Mucosa of stomach (tissue), 1 donor: ENCODE measurements at regions not wholly inside any gene's neighbourhood (a gene's known extent, or its start where the extent isn't known, plus 50 kb on each side); places are given as distances from the start of the nearest gene placed in this dataset.

Source experiments
- H3K27me3 ChIP-seq: one replicate; pipeline ENCODE4 v1.7.0; 2013; ENCODE audit warnings: mild to moderate bottlenecking, low read length; ENCODE audit not compliant: control insufficient read depth, insufficient read depth
- H3K36me3 ChIP-seq: one replicate; pipeline ENCODE4 v1.7.0; 2013; ENCODE audit warnings: low read length; ENCODE audit not compliant: control insufficient read depth, insufficient read depth
- H3K4me1 ChIP-seq: one replicate; pipeline ENCODE4 v1.7.0; 2013; ENCODE audit warnings: mild to moderate bottlenecking, low read length; ENCODE audit not compliant: control insufficient read depth, insufficient read depth
- H3K4me3 ChIP-seq: one replicate; pipeline ENCODE4 v1.7.0; 2013; ENCODE audit warnings: low read length
- H3K9ac ChIP-seq: one replicate; pipeline ENCODE4 v1.7.0; 2013; ENCODE audit warnings: mild to moderate bottlenecking, low read length, moderate library complexity
- H3K9me3 ChIP-seq: one replicate; pipeline ENCODE4 v1.7.0; 2013; ENCODE audit warnings: mild to moderate bottlenecking, low read length, moderate library complexity; ENCODE audit not compliant: control insufficient read depth
- donor health status: Pancreatic carcinoma.

DNA sequence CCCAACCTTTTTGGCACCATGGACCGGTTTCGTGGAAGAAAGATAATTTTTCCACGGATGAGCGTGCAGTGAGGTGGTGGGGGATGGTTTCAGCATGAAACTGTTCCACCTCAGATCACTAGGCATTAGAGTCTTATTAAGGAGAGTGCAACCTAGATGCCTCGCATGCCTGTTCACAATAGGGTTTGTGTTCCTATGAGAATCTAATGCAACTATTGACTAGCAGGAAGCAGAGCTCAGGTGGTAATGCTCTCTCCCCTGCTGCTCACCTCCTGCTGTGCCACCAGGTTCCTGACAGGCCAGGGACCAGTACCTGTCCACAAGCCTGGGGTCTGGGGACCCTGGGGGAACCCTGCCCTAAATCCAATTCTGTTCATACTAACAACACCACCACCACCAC is 377.8 kb downstream of the OLFM3 start:
- no peaks in the 10 kb centered on the region for H3K9me3 ChIP-seq
- no peak overlapping the region for H3K9ac ChIP-seq
- no peak overlapping the region for H3K4me3 ChIP-seq
- no peaks in the 10 kb centered on the region for H3K36me3 ChIP-seq
- H3K27me3 ChIP-seq: no peaks in the 10 kb centered on the region
- no peaks in the 10 kb centered on the region for H3K4me1 ChIP-seq

DNA sequence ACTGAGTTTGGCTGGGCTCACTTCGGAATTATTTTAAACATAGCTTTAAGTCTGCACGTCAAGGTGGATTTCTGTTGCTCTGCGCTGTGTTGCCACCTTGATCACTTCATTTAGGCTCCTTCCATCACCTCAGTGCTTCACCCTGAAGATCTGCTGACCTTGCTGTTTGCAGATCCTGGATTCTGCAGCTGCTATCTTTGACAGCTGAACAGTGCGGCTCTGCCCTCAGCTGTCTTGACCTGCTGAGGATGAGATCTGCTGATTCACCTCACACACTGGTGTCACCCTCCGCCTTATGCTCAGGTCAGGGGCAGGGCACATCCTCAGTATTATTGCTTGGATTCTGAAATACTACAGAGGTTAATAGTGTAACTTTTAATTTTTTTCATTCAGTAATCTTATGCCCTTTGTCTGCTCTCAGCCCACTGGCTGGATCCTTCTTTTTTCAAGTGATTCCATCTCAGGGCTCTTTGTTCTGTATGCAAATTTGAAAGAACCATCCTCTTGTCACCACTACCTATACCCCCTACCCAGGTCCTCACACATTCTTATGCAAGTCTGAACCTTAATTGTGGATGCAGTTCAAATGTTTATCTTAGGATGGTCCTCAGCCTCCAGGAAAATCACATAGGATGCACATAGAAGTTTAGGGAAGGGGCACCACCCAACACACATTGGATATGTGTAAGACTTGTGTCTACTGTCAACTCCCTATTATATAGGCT is 364.0 kb downstream of the OLFM3 start:
- Histone ChIP-seq H3K36me3 (no peaks in the 10 kb centered on the region), H3K4me1 (no peaks in the 10 kb centered on the region), H3K9me3 (no peaks in the 10 kb centered on the region), H3K27me3 (no peaks in the 10 kb centered on the region), H3K4me3 (no peak overlapping the region), H3K9ac (no peak overlapping the region)

DNA sequence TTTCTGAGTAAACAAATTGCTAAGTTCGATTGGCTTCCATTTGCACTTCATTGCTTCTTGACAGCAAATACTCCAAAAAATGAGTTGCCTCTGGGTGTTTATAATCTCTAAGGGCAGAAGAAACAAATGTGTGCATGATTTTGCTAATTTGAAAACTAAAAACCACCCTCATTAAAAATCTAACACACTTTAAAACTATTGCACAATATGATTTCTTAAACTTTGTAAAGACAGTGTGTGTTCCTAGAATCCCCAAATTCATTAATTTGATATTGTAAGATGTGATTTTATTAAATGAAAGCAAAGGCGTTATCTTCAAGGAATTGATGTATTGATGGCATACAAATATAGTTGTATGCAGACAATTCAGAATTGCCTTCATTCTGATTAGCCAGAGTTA is 350.9 kb downstream of the OLFM3 start:
- Histone ChIP-seq H3K9me3 (no peaks in the 10 kb centered on the region), H3K4me1 (no peaks in the 10 kb centered on the region), H3K4me3 (no peak overlapping the region), H3K9ac (no peak overlapping the region), H3K27me3 (no peaks in the 10 kb centered on the region), H3K36me3 (no peaks in the 10 kb centered on the region)

DNA sequence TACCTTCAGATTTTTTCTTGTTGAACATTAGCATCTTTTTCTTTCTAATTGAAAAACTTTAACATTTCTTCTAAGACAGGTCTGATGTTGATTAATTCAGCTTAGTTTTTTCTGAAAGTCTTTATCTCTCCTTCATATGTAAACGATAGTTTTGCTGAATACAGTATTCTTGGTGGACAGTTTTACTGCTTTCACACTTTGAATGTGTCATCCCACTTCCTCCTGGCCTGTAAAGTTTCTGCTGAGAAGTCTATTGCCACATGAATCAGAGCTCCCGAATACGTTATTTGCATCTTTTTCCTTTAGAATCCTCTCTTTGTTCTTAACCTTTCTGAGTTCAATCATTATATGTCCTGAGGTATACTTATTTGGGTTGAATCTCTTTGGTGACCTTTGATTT is 344.2 kb downstream of the OLFM3 start:
- Histone ChIP-seq H3K9me3 (no peaks in the 10 kb centered on the region), H3K27me3 (no peaks in the 10 kb centered on the region), H3K9ac (no peak overlapping the region), H3K36me3 (no peaks in the 10 kb centered on the region), H3K4me3 (no peak overlapping the region), H3K4me1 (no peaks in the 10 kb centered on the region)

DNA sequence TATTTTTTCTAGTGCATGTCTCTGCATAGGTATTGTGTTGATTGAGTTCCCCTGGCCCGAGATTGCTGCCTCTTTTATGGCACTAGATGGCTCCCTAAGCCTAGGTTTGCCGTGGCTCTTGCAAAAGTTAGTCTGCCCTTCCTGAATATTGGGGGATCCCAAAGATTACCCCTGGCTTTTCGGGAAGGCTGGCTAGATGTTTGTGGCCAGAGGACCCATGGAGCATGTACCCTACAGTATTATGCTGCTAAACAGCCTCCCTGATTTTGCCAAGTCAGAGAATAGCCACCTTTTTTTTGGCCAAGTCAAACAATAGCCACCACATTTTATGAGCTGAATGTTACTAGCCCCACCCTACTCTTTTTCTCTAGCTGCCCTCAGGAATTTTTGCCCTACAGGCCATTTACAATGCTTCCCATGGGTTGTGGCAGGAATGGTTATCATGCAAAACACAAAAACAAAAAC is 343.2 kb downstream of the OLFM3 start:
- H3K27me3 ChIP-seq: no peaks in the 10 kb centered on the region
- no peaks in the 10 kb centered on the region for H3K4me1 ChIP-seq
- H3K9me3 ChIP-seq: no peaks in the 10 kb centered on the region
- H3K4me3 ChIP-seq: no peak overlapping the region
- no peaks in the 10 kb centered on the region for H3K36me3 ChIP-seq
- H3K9ac ChIP-seq: no peak overlapping the region

DNA sequence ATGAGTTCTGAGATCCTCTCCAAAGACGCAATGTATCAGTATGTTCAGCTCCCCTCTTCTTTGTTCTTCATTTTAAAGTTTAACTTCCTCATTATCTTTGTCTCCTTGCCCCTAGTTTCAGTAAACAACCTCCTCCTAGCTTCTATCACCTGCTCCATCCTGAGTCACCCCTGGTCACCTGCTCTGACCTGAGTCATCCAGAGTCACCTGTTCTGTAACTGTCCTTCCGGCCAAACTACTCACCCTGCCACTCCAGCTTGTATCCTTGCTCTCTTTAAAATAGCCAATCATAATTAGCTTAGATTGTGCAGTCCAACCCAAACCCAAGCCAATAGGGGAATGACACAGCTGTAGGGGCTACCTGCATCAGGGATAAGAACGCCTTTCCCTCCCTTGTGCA is 332.0 kb downstream of the OLFM3 start:
- Histone ChIP-seq H3K9ac (no peak overlapping the region), H3K4me1 (no peaks in the 10 kb centered on the region), H3K36me3 (no peaks in the 10 kb centered on the region), H3K9me3 (no peaks in the 10 kb centered on the region), H3K4me3 (no peak overlapping the region), H3K27me3 (no peaks in the 10 kb centered on the region)

DNA sequence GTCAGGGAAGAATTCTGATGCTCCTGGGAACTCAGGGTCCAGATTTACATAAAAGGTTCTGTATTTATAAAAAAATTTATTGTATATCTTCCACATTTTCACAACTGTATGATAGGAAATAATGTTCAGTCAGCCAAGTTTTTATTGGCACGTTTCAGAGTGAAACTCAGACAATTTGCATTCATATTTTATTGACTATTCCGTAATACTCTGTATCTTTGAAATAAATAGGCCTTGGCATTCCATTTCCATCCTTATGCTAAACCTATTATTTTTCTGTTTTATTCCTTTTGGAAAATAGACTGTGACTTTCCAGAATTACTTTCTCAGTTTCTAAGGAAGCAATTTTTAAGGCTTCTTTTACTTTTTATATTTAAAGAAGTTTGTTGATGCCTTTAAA is 329.0 kb downstream of the OLFM3 start:
- no peaks in the 10 kb centered on the region for H3K27me3 ChIP-seq

DNA sequence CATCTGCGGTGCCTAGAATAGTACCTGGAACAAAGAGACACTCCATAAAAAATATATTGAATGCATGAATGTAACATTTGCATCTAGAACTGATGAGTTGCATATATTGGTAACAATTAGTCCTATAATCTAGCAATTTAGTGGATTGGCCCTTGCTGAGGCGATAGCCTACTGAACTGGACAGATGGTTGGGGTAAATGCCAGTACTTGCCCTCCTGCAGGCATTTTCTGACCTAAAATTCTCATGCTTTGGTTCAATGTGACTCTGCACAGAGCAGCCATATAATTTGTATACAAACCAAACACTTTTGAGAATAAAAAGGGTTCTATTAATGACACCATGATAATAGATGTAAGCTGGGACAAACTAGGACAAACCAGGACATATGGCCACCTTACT is 313.6 kb downstream of the OLFM3 start:
- H3K36me3 ChIP-seq: no peaks in the 10 kb centered on the region
- no peaks in the 10 kb centered on the region for H3K4me1 ChIP-seq
- H3K27me3 ChIP-seq: no peaks in the 10 kb centered on the region
- H3K4me3 ChIP-seq: no peak overlapping the region
- H3K9me3 ChIP-seq: no peaks in the 10 kb centered on the region
- H3K9ac ChIP-seq: no peak overlapping the region

More for the DNA sequence above, 329.0 kb downstream of the OLFM3 start:
- no peaks in the 10 kb centered on the region for H3K36me3 ChIP-seq
- no peak overlapping the region for H3K9ac ChIP-seq
- no peak overlapping the region for H3K4me3 ChIP-seq
- no peaks in the 10 kb centered on the region for H3K4me1 ChIP-seq
- H3K9me3 ChIP-seq: no peaks in the 10 kb centered on the region

DNA sequence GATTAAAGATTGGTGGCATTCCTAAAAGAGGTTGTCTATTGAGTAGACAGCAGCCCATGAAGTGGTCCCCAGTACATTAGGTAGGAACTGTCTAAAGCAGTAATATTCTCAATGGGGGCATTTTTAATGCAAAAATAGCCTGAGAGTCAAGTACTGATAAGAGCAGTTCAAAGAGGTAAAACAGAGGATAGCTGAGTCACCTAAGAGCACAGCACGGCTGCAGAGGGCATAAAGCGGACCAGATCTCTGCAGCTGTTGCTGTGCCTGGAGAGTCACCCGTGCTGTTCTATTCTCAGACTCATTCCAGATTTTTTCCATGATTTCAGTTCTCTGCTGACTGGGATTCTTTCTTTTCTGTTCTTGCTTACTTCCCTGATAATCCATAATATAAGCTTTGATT is 313.2 kb downstream of the OLFM3 start:
- H3K36me3 ChIP-seq: no peaks in the 10 kb centered on the region
- H3K9me3 ChIP-seq: no peaks in the 10 kb centered on the region
- H3K4me1 ChIP-seq: no peaks in the 10 kb centered on the region
- no peaks in the 10 kb centered on the region for H3K27me3 ChIP-seq
- H3K4me3 ChIP-seq: no peak overlapping the region
- no peak overlapping the region for H3K9ac ChIP-seq

DNA sequence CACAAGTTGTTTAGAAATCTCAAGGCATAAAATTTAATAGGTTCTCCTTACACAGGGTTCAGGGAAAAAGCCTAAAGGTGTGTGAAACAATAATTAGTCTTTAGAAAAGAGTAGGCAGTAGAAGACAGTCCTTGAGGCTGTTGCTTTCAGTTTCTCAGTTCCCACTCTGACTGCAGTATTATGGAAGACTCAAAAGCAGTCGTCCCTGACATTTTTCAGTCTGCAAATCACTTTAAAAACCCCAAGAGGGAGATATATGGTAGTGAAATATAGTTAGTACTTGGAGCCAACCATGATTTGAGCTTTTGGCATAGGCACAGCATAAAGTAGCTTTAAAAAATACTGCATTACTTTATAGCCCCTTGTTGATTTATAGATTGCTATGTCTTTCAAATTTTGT is 299.7 kb downstream of the OLFM3 start:
- Histone ChIP-seq H3K9ac (no peak overlapping the region), H3K4me1 (no peaks in the 10 kb centered on the region), H3K36me3 (no peaks in the 10 kb centered on the region), H3K27me3 (no peaks in the 10 kb centered on the region), H3K4me3 (no peak overlapping the region), H3K9me3 (no peaks in the 10 kb centered on the region)

DNA sequence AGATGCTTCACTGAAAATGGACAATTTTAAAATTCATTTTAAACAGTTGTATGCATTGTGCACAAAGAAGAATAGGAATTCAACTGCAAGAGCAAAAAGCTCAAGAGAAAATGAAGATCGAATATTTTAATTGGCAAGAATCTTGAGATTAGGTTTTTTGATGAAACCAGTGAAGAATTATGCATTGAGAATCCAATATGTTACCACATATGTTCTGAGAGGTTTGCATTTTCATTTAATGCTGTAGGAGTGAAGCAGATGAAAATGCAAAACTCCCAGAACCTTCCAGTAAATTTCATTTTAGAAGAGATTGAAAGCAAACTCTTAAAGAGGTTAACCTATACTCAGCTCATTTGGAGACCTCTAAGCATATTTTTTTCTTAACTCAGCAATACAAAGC is 298.0 kb downstream of the OLFM3 start:
- H3K4me3 ChIP-seq: no peak overlapping the region

DNA sequence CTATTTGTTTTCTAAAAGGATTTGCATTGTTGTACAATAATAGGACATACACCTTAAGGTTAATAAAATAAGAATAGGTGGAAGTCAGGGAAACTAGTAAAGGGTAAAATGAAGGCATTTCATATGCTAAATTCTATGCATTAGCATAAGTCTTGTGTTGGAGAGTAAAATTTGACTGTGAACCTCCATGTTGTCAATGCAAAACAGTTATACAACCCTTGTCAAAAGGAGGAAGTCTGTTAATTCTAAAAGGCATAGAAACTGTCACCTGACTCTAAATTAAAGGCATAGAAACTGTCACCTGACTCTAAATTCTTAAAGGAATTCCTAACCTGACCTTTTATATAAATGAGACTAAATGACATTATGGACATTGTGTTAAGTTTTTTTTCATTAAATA is 291.8 kb downstream of the OLFM3 start:
- H3K9me3 ChIP-seq: no peaks in the 10 kb centered on the region
- no peaks in the 10 kb centered on the region for H3K36me3 ChIP-seq
- no peak overlapping the region for H3K9ac ChIP-seq
- H3K27me3 ChIP-seq: no peaks in the 10 kb centered on the region
- H3K4me3 ChIP-seq: no peak overlapping the region
- H3K4me1 ChIP-seq: no peaks in the 10 kb centered on the region

More for the DNA sequence above, 298.0 kb downstream of the OLFM3 start:
- Histone ChIP-seq H3K27me3 (no peaks in the 10 kb centered on the region), H3K36me3 (no peaks in the 10 kb centered on the region), H3K9ac (no peak overlapping the region), H3K4me1 (no peaks in the 10 kb centered on the region), H3K9me3 (no peaks in the 10 kb centered on the region)

DNA sequence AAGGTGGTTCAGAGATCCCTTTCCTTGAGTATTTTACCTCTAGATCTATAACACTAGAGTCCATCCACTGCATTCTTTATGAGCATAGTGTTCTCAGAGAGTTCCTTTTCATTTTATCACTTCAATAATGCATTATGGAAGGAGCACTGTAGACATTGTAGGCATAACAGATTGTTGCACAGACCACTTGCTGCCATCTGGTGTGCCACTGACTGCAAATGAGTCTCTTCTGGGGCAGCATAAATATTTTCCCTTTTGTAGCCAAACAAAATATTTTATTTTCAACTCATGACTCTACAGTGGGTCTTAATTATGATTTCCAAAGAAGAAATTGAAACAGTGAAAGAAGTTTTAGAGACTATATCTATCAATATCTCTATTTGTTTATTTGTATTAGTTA is 290.4 kb downstream of the OLFM3 start:
- H3K4me3 ChIP-seq: no peak overlapping the region
- H3K36me3 ChIP-seq: no peaks in the 10 kb centered on the region
- no peaks in the 10 kb centered on the region for H3K27me3 ChIP-seq
- no peaks in the 10 kb centered on the region for H3K9me3 ChIP-seq
- no peak overlapping the region for H3K9ac ChIP-seq
- H3K4me1 ChIP-seq: no peaks in the 10 kb centered on the region
